K562 (cell line): ENCODE measurements at regions not wholly inside any gene's neighbourhood (a gene's known extent, or its start where the extent isn't known, plus 50 kb on each side); places are given as distances from the start of the nearest gene placed in this dataset.

Experiments
- ATAC-seq: fragments of 200-7000 bp; cut with Tn5 transposase; 3 replicates; pipeline ENCODE4 v1.9.1; 2020; ENCODE audit warnings: moderate library complexity
- BruUV-seq: library from RNA; stranded (reverse); fragments of 400-500 nt; replicated peaks from 2 replicates; lab custom pipeline; 2021; lab: Mats Ljungman, UMichigan
- CTCF ChIA-PET: fragments of 300-600 bp; formaldehyde crosslinking; extraction: SDS; loops from one replicate; lab custom pipeline; 2021; ENCODE audit warnings: low intra/inter-chr PET ratio; lab: Yijun Ruan, JAX
- POLR2A ChIA-PET: fragments of 300-600, 350-650 bp; sonication (Branson Sonifier 250); formaldehyde crosslinking; extraction: SDS; loops from one replicate; lab custom pipeline; 2021; ENCODE audit warnings: antibody characterized with exemption, inconsistent platforms; lab: Yijun Ruan, JAX
- DNase-seq, 4 experiments: peaks; one replicate each; pipeline versions ENCODE4 v3.0.0 to v3.0.0-alpha.2; 2011 to 2018; ENCODE audit warnings: low spot score in 3 of 4, mixed read lengths in 3 of 4; ENCODE audit errors: extremely low read depth in 1 of 4
- FAIRE-seq: peaks from 2 replicates; lab custom pipeline; 2011; peaks lifted over from hg19 to GRCh38; lab: Jason Lieb, UNC
- H2AFZ ChIP-seq: 2 replicates; pipeline ENCODE4 v1.6.0; 2011; ENCODE audit warnings: low read depth, low read length, control low read depth, inconsistent platforms
- H3K27ac ChIP-seq: fragments of 200-600 bp; 3 replicates; pipeline ENCODE4 v1.8.0; 2011; ENCODE audit warnings: low read depth, mild to moderate bottlenecking, control low read depth, inconsistent platforms, low read length, moderate library complexity, mixed read lengths; ENCODE audit errors: extremely low read depth
- H3K27me3 ChIP-seq, 2 experiments: fragments of 300-600 bp in 1 of 2; 2 replicates in 1 of 2; 3 replicates in 1 of 2; pipeline versions ENCODE4 v1.6.0 to v1.8.0; 2011; ENCODE audit warnings: inconsistent platforms in 2 of 2, low read length in 2 of 2, mild to moderate bottlenecking in 1 of 2, mixed read lengths in 1 of 2, moderate library complexity in 1 of 2; ENCODE audit not compliant: control insufficient read depth in 2 of 2, insufficient read depth in 2 of 2
- H3K36me3 ChIP-seq: fragments of 300-600 bp; 3 replicates; pipeline ENCODE4 v1.8.0; 2011; ENCODE audit warnings: mild to moderate bottlenecking, low read length, inconsistent platforms; ENCODE audit not compliant: control insufficient read depth, insufficient read depth
- H3K4me1 ChIP-seq, 2 experiments: fragments of 200-600 bp in 1 of 2; replicated peaks in 1 of 2; 2 replicates in 1 of 2; 3 replicates in 1 of 2; pipeline versions ENCODE4 v1.5.1 to v1.8.0; 2011; ENCODE audit warnings: inconsistent platforms in 2 of 2, low read length in 2 of 2, mild to moderate bottlenecking in 1 of 2, mixed read lengths in 1 of 2, moderate library complexity in 1 of 2; ENCODE audit not compliant: control insufficient read depth in 2 of 2, insufficient read depth in 2 of 2
- H3K4me2 ChIP-seq: 2 replicates; pipeline ENCODE4 v1.6.1; 2011; ENCODE audit warnings: low read length, control low read depth, inconsistent platforms, mixed read lengths; ENCODE audit not compliant: insufficient read depth
- H3K4me3 ChIP-seq: fragments of 200-600 bp; sonication (generic), shearing (Covaris generic); 2 replicates; pipeline ENCODE4 v1.5.1; 2016; ENCODE audit warnings: control low read depth, inconsistent platforms
- H3K79me2 ChIP-seq: fragments of 200-600 bp; 3 replicates; pipeline ENCODE4 v1.8.0; 2011; ENCODE audit warnings: low read length, inconsistent platforms; ENCODE audit not compliant: control insufficient read depth, insufficient read depth
- H3K9ac ChIP-seq, 2 experiments: 2 replicates each; pipeline versions ENCODE4 v1.6.0 to v1.6.1; 2011; ENCODE audit warnings: low read depth in 2 of 2, low read length in 2 of 2, control low read depth in 1 of 2, inconsistent platforms in 1 of 2, mild to moderate bottlenecking in 1 of 2, mixed read lengths in 1 of 2; ENCODE audit not compliant: insufficient read depth in 1 of 2
- H3K9me1 ChIP-seq: one replicate; pipeline ENCODE4 v1.6.0; 2011; ENCODE audit warnings: inconsistent platforms, mild to moderate bottlenecking, low read length, moderate library complexity; ENCODE audit not compliant: control insufficient read depth, insufficient read depth
- H3K9me3 ChIP-seq: replicated peaks from 2 replicates; pipeline ENCODE4 v1.5.1; 2011; ENCODE audit warnings: low read depth, low read length, inconsistent platforms; ENCODE audit not compliant: control insufficient read depth, insufficient read depth
- H4K20me1 ChIP-seq: replicated peaks from 2 replicates; pipeline ENCODE4 v1.6.1; 2011; ENCODE audit warnings: low read length, inconsistent platforms, mixed read lengths; ENCODE audit not compliant: control insufficient read depth, insufficient read depth
- CHCHD3 ChIP-seq: fragments of 250-450 bp; sonication (Bioruptor Pico); IDR thresholded peaks from 2 replicates; pipeline ENCODE4 v2.1.2; 2022; ENCODE audit warnings: mild to moderate bottlenecking
- EWSR1 ChIP-seq: fragments of 450-650 bp; IDR thresholded peaks from 2 replicates; pipeline ENCODE4 v1.6.1; 2018; ENCODE audit warnings: borderline replicate concordance, mild to moderate bottlenecking, low read depth, moderate library complexity; ENCODE audit not compliant: partially characterized antibody
- KHSRP ChIP-seq: fragments of 450-650 bp; IDR thresholded peaks from 2 replicates; pipeline ENCODE4 v1.6.1; 2017
- KLF13 ChIP-seq: fragments of 450-650 bp; IDR thresholded peaks from 2 replicates; pipeline ENCODE4 v1.6.1; 2016; ENCODE audit warnings: missing genetic modification characterization, low read depth, mild to moderate bottlenecking, missing compliant biosample characterization, moderate library complexity, borderline replicate concordance
- MEF2D ChIP-seq: conservative IDR thresholded peaks from 2 replicates; pipeline ENCODE4 v1.6.1; 2016; ENCODE audit warnings: low read depth, missing genetic modification characterization, missing compliant biosample characterization
- MTF1 ChIP-seq: fragments of 250-450 bp; sonication (Bioruptor Pico); IDR thresholded peaks from 2 replicates; pipeline ENCODE4 v1.9.0; 2021; ENCODE audit warnings: moderate library complexity, mild to moderate bottlenecking, inconsistent platforms, borderline replicate concordance
- PHF20 ChIP-seq: fragments of 450-650 bp; IDR thresholded peaks from 2 replicates; pipeline ENCODE4 v1.6.1; 2018; ENCODE audit not compliant: partially characterized antibody
- SMAD2 ChIP-seq: fragments of 150-350 bp; IDR thresholded peaks from 2 replicates; pipeline ENCODE4 v1.6.1; 2014; ENCODE audit warnings: low read depth, mild to moderate bottlenecking, low read length
- TEAD4 ChIP-seq, 2 experiments: sonication (generic) in 1 of 2; formaldehyde crosslinking in 1 of 2; IDR thresholded peaks; 2 replicates each; pipeline versions ENCODE4 v1.6.1 to v1.8.0; 2012 to 2022; ENCODE audit warnings: borderline replicate concordance in 1 of 2, inconsistent platforms in 1 of 2, low read length in 1 of 2, mild to moderate bottlenecking in 1 of 2, missing genetic modification reagents in 1 of 2
- TOE1 ChIP-seq, 2 experiments: fragments of 450-650 bp in 1 of 2; sonication (generic) in 1 of 2; formaldehyde crosslinking in 1 of 2; IDR thresholded peaks; 2 replicates each; pipeline versions ENCODE4 v1.7.1 to v1.8.0; 2016 to 2022; ENCODE audit warnings: borderline replicate concordance in 2 of 2, mild to moderate bottlenecking in 2 of 2, antibody characterized with exemption in 1 of 2, inconsistent platforms in 1 of 2, low read depth in 1 of 2, missing genetic modification reagents in 1 of 2, moderate library complexity in 1 of 2
- U2AF2 ChIP-seq: fragments of 200-400 bp; formaldehyde crosslinking; optimal IDR thresholded peaks from 2 replicates; pipeline ENCODE3; 2017; ENCODE audit warnings: low read depth, mild to moderate bottlenecking, low read length
- ZBTB5 ChIP-seq: fragments of 450-650 bp; IDR thresholded peaks from 2 replicates; pipeline ENCODE4 v1.6.1; 2017; ENCODE audit warnings: antibody characterized with exemption
- ZNF347 ChIP-seq: fragments of 450-650 bp; formaldehyde crosslinking; IDR thresholded peaks from 2 replicates; pipeline ENCODE4 v1.4.0; 2020; ENCODE audit warnings: low read depth, mild to moderate bottlenecking, moderate library complexity
- ZNF76 ChIP-seq: fragments of 250-450 bp; sonication (Bioruptor Pico); IDR thresholded peaks from 2 replicates; pipeline ENCODE4 v1.4.0; 2020; ENCODE audit warnings: mild to moderate bottlenecking, moderate library complexity, borderline replicate concordance
- WGBS: fragments of 100-300 bp; shearing (Covaris generic); methylation state at CpG from one replicate; pipeline ENCODE4 v1.1.6; 2016; ENCODE audit warnings: low coverage, mixed read lengths; ENCODE audit not compliant: insufficient coverage; ENCODE audit errors: missing lambda C conversion rate; 5-methylcytosine and 5-hydroxymethylcytosine counted together
- in situ Hi-C: fragments of 300-500 bp; cut with MboI; formaldehyde crosslinking; loops from 4 replicates; pipeline ENCODE4 v1.15.0; 2018; ENCODE audit warnings: inconsistent platforms, mixed read lengths
- intact Hi-C: fragments of 100-400 bp; cut with micrococcal nuclease; formaldehyde crosslinking; loops from 2 replicates; pipeline ENCODE4 v1.14.2; 2022
- TF ChIP-seq, protein P1 (sequence below), 3 experiments: fragments of 200-800 bp in 1 of 3; sonication (Bioruptor generic) in 1 of 3; sonication (generic) in 1 of 3; formaldehyde crosslinking in 1 of 3; IDR thresholded peaks; 2 replicates each; pipeline versions ENCODE4 v1.6.1 to v1.8.0; 2016 to 2022; ENCODE audit warnings: mild to moderate bottlenecking in 2 of 3, missing compliant biosample characterization in 2 of 3, missing genetic modification characterization in 2 of 3, missing genetic modification reagents in 1 of 3
- TF ChIP-seq, protein P2 (sequence below): fragments of 450-650 bp; formaldehyde crosslinking; IDR thresholded peaks from 2 replicates; pipeline ENCODE4 v1.4.0; 2020; ENCODE audit warnings: mild to moderate bottlenecking, moderate library complexity

DNA sequence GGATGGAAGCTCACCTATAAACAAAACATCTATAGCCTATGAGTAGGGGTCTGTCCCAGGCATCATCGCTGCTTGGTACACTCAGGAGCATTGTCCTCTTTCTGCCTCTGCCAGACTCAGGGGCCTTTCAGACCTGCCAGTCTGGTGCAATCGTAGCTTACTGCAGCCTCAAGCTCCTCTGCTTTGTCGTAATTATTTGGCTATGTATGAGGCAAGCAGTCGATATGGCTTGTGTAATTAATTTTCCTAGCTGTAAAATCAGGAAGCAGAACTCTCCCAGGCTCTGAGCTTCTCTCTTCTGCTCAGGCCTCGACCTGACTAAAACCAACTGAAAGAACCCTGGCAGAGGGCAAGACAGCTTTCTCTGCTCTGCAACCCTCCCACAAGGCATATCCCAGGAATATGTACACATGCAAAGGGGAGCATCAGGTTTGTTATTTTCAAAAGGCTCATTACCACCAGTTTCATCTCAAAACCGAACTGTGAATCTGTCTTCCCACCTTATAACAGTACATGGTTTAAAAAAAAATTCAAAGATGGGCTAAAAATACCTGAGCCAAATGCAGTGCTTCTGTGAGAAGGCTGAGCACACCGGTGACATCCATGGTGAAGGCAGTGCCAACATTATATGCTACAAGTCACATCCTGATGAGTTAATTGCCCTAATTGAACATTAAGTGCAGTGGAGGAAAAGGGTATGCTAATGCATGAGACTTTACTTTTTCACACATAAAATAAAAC lies 309.2 kb upstream of the EMCN start:
- no peaks in the 10 kb centered on the region for H3K4me1 ChIP-seq
- CTCF ChIA-PET = no interaction called here
- no peak overlapping the region for H2AFZ ChIP-seq
- H3K27ac ChIP-seq = no peak overlapping the region
- POLR2A ChIA-PET = no interaction called here
- no peaks in the 10 kb centered on the region for H3K36me3 ChIP-seq
- in situ Hi-C loops = no loop called here
- DNase-seq (no peak), FAIRE-seq (no peak), ATAC-seq (no peak)
- no peaks in the 10 kb centered on the region for H3K9me3 ChIP-seq
- no peaks in the 10 kb centered on the region for H3K27me3 ChIP-seq
- H3K9ac ChIP-seq = no peak overlapping the region
- no peaks in the 10 kb centered on the region for H3K79me2 ChIP-seq
- no TSS peak for BruUV-seq
- no peak overlapping the region for H3K4me2 ChIP-seq
- H4K20me1 ChIP-seq = no peaks in the 10 kb centered on the region
- 2% methylated on average over 7 of the region's 7 CpGs for WGBS
- intact Hi-C loops = no loop called here
- H3K9me1 ChIP-seq = no peaks in the 10 kb centered on the region
- no peak overlapping the region for H3K4me3 ChIP-seq
- TF ChIP-seq CHCHD3 (CRISPR knock-in tag) = no peak
- TF ChIP-seq SMAD2 = no peak
- TF ChIP-seq, protein P1, sequence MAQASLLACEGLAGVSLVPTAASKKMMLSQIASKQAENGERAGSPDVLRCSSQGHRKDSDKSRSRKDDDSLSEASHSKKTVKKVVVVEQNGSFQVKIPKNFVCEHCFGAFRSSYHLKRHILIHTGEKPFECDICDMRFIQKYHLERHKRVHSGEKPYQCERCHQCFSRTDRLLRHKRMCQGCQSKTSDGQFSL (CRISPR knock-in tag; IDR thresholded peaks at IDR 0.05) = no peak
- TF ChIP-seq, protein P1 (tag; IDR thresholded peaks at IDR 0.05) = no peak
- no peak for TF ChIP-seq KHSRP
- TF ChIP-seq MTF1 (CRISPR knock-in tag) = no peak
- no peak for TF ChIP-seq MEF2D (tag)
- no peak for TF ChIP-seq TOE1 (IDR thresholded peaks at IDR 0.05; ENCODE audit: borderline replicate concordance)
- no peak for TF ChIP-seq TOE1 (CRISPR knock-in tag; IDR thresholded peaks at IDR 0.05; ENCODE audit: borderline replicate concordance, low read depth)
- no peak for TF ChIP-seq U2AF2
- TF ChIP-seq, protein P2, sequence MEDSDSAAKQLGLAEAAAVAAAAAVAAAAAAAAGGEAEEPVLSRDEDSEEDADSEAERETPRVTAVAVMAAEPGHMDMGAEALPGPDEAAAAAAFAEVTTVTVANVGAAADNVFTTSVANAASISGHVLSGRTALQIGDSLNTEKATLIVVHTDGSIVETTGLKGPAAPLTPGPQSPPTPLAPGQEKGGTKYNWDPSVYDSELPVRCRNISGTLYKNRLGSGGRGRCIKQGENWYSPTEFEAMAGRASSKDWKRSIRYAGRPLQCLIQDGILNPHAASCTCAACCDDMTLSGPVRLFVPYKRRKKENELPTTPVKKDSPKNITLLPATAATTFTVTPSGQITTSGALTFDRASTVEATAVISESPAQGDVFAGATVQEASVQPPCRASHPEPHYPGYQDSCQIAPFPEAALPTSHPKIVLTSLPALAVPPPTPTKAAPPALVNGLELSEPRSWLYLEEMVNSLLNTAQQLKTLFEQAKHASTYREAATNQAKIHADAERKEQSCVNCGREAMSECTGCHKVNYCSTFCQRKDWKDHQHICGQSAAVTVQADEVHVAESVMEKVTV (CRISPR knock-in tag) = no peak
- TF ChIP-seq PHF20 = no peak
- no peak for TF ChIP-seq ZBTB5
- TF ChIP-seq ZNF76 (CRISPR knock-in tag) = no peak
- no peak for TF ChIP-seq EWSR1
- TF ChIP-seq KLF13 = no peak
- no peak for TF ChIP-seq TEAD4 (IDR thresholded peaks at IDR 0.05; ENCODE audit: low read length)
- no peak for TF ChIP-seq TEAD4 (CRISPR knock-in tag; IDR thresholded peaks at IDR 0.05; ENCODE audit: borderline replicate concordance)
- no peak for TF ChIP-seq ZNF347
